H9 (cell line): ENCODE measurements at regions not wholly inside any gene's neighbourhood (a gene's known extent, or its start where the extent isn't known, plus 50 kb on each side); places are given as distances from the start of the nearest gene placed in this dataset.

ENCODE experiments used
- DNase-seq: peaks from one replicate; pipeline ENCODE4 v3.0.0-alpha.2; 2017
- H2AFZ ChIP-seq: one replicate; pipeline ENCODE4 v1.6.1; 2013; ENCODE audit warnings: mild to moderate bottlenecking, low read length, control low read depth, moderate library complexity
- H2AK5ac ChIP-seq: 2 replicates; pipeline ENCODE4 v1.6.1; 2013; ENCODE audit warnings: low read length, control low read depth, mixed read lengths; ENCODE audit not compliant: insufficient read length
- H2BK120ac ChIP-seq: one replicate; pipeline ENCODE4 v1.6.1; 2013; ENCODE audit warnings: low read depth, mild to moderate bottlenecking, low read length, control low read depth, inconsistent platforms; ENCODE audit not compliant: poor library complexity, severe bottlenecking
- H2BK12ac ChIP-seq: 2 replicates; pipeline ENCODE4 v1.6.1; 2013; ENCODE audit warnings: low read length, control low read depth, mixed read lengths, low read depth; ENCODE audit not compliant: insufficient read length
- H2BK15ac ChIP-seq: 2 replicates; pipeline ENCODE4 v1.6.1; 2013; ENCODE audit warnings: low read depth, low read length, control low read depth
- H2BK20ac ChIP-seq: one replicate; pipeline ENCODE4 v1.6.1; 2013; ENCODE audit warnings: low read depth, mild to moderate bottlenecking, low read length, control low read depth, inconsistent platforms; ENCODE audit not compliant: poor library complexity, severe bottlenecking
- H2BK5ac ChIP-seq: 2 replicates; pipeline ENCODE4 v1.6.1; 2013; ENCODE audit warnings: low read length, control low read depth, mixed read lengths; ENCODE audit not compliant: insufficient read length
- H3K14ac ChIP-seq: 2 replicates; pipeline ENCODE4 v1.6.1; 2013; ENCODE audit warnings: low read length, control low read depth; ENCODE audit not compliant: insufficient read depth
- H3K18ac ChIP-seq: 2 replicates; pipeline ENCODE4 v1.6.1; 2013; ENCODE audit warnings: low read depth, mild to moderate bottlenecking, mixed read lengths, low read length, control low read depth; ENCODE audit not compliant: insufficient read length
- H3K23ac ChIP-seq: 2 replicates; pipeline ENCODE4 v1.6.1; 2013; ENCODE audit warnings: low read length, control low read depth, mixed read lengths, low read depth; ENCODE audit not compliant: insufficient read length
- H3K23me2 ChIP-seq: 2 replicates; pipeline ENCODE4 v1.6.1; 2013; ENCODE audit warnings: low read depth, mild to moderate bottlenecking, mixed read lengths, low read length, control low read depth; ENCODE audit not compliant: insufficient read length, poor library complexity, severe bottlenecking
- H3K27ac ChIP-seq: 2 replicates; pipeline ENCODE4 v1.5.1; 2013; ENCODE audit warnings: low read length, control low read depth, mixed read lengths, low read depth; ENCODE audit not compliant: insufficient read length
- H3K27me3 ChIP-seq: 2 replicates; pipeline ENCODE4 v1.6.1; 2013; ENCODE audit warnings: low read length, control low read depth, inconsistent platforms; ENCODE audit not compliant: insufficient read depth
- H3K4ac ChIP-seq: 2 replicates; pipeline ENCODE4 v1.6.1; 2013; ENCODE audit warnings: low read depth, mild to moderate bottlenecking, control low read depth, inconsistent platforms, low read length, moderate library complexity
- H3K4me1 ChIP-seq: 2 replicates; pipeline ENCODE4 v1.6.1; 2013; ENCODE audit warnings: low read length, control low read depth, inconsistent platforms; ENCODE audit not compliant: insufficient read depth
- H3K4me2 ChIP-seq: 2 replicates; pipeline ENCODE4 v1.6.1; 2013; ENCODE audit warnings: low read length, control low read depth, mixed read lengths; ENCODE audit not compliant: insufficient read length, insufficient read depth
- H3K56ac ChIP-seq: 2 replicates; pipeline ENCODE4 v1.6.1; 2013; ENCODE audit warnings: low read depth, mild to moderate bottlenecking, mixed read lengths, low read length, control low read depth; ENCODE audit not compliant: insufficient read length
- H3K79me1 ChIP-seq: 2 replicates; pipeline ENCODE4 v1.6.1; 2013; ENCODE audit warnings: low read depth, mild to moderate bottlenecking, moderate library complexity, low read length, control low read depth, inconsistent platforms; ENCODE audit not compliant: insufficient read depth, poor library complexity, severe bottlenecking
- H3K79me2 ChIP-seq: 2 replicates; pipeline ENCODE4 v1.6.1; 2013; ENCODE audit warnings: low read length, control low read depth, inconsistent platforms; ENCODE audit not compliant: insufficient read depth
- H3K9ac ChIP-seq: 2 replicates; pipeline ENCODE4 v1.6.1; 2013; ENCODE audit warnings: low read length, control low read depth, mixed read lengths; ENCODE audit not compliant: insufficient read length; ENCODE audit errors: extremely low read depth
- H3K9me3 ChIP-seq: one replicate; pipeline ENCODE4 v1.6.1; 2013; ENCODE audit warnings: low read depth, low read length, inconsistent platforms; ENCODE audit not compliant: control insufficient read depth
- H3T11ph ChIP-seq: one replicate; pipeline ENCODE4 v1.6.1; 2013; ENCODE audit warnings: mild to moderate bottlenecking, low read length, control low read depth, inconsistent platforms
- H4K20me1 ChIP-seq: one replicate; pipeline ENCODE4 v1.6.1; 2013; ENCODE audit not compliant: control insufficient read depth, insufficient read length, insufficient read depth
- H4K5ac ChIP-seq: 2 replicates; pipeline ENCODE4 v1.6.1; 2013; ENCODE audit warnings: low read depth, mild to moderate bottlenecking, mixed read lengths, low read length, control low read depth; ENCODE audit not compliant: insufficient read length
- H4K8ac ChIP-seq: replicated peaks from 2 replicates; pipeline ENCODE4 v1.6.1; 2013; ENCODE audit warnings: low read length, control low read depth, mixed read lengths, low read depth; ENCODE audit not compliant: insufficient read length
- H4K91ac ChIP-seq: 2 replicates; pipeline ENCODE4 v1.6.1; 2013; ENCODE audit warnings: low read depth, mild to moderate bottlenecking, moderate library complexity, mixed read lengths, low read length, control low read depth; ENCODE audit not compliant: insufficient read length
- H3K27ac Mint-ChIP-seq, 3 experiments: 2 replicates in 2 of 3; 3 replicates in 1 of 3; pipeline ENCODE4 v1.8.0; 2020 to 2021; ENCODE audit warnings: mixed read lengths in 3 of 3, mild to moderate bottlenecking in 1 of 3, moderate library complexity in 1 of 3
- H3K27me3 Mint-ChIP-seq: 2 replicates; pipeline ENCODE4 v1.8.0; 2021; ENCODE audit warnings: low read depth, mild to moderate bottlenecking, moderate library complexity, mixed read lengths
- H3K36me3 Mint-ChIP-seq, 3 experiments: 2 replicates in 2 of 3; 3 replicates in 1 of 3; pipeline ENCODE4 v1.8.0; 2020 to 2021; ENCODE audit warnings: low read depth in 3 of 3, mixed read lengths in 3 of 3; ENCODE audit not compliant: insufficient read depth in 1 of 3
- H3K4me1 Mint-ChIP-seq, 2 experiments: 2 replicates each; pipeline ENCODE4 v1.8.0; 2020; ENCODE audit warnings: mixed read lengths in 2 of 2
- H3K4me3 Mint-ChIP-seq, 2 experiments: 2 replicates in 1 of 2; 3 replicates in 1 of 2; pipeline ENCODE4 v1.8.0; 2020 to 2021; ENCODE audit warnings: mild to moderate bottlenecking in 2 of 2, mixed read lengths in 2 of 2, moderate library complexity in 1 of 2
- H3K9me3 Mint-ChIP-seq, 2 experiments: 2 replicates in 1 of 2; 3 replicates in 1 of 2; pipeline ENCODE4 v1.8.0; 2020; ENCODE audit warnings: mild to moderate bottlenecking in 2 of 2, mixed read lengths in 2 of 2, moderate library complexity in 1 of 2
- CTCF ChIP-seq: fragments of 200-600 bp; sonication (generic); conservative IDR thresholded peaks from 3 replicates; pipeline ENCODE4 v1.8.0; 2021; ENCODE audit warnings: antibody characterized with exemption, mild to moderate bottlenecking
- WGBS: extraction: QIAGEN DNeasy Blood & Tissue Kit; methylation state at CpG from one replicate; pipeline ENCODE4 v1.1.7; 2013; ENCODE audit warnings: missing lambda C conversion rate, low lambda C conversion rate, mixed read lengths; ENCODE audit not compliant: insufficient read length; ENCODE audit errors: extremely low coverage; 5-methylcytosine and 5-hydroxymethylcytosine counted together

DNA sequence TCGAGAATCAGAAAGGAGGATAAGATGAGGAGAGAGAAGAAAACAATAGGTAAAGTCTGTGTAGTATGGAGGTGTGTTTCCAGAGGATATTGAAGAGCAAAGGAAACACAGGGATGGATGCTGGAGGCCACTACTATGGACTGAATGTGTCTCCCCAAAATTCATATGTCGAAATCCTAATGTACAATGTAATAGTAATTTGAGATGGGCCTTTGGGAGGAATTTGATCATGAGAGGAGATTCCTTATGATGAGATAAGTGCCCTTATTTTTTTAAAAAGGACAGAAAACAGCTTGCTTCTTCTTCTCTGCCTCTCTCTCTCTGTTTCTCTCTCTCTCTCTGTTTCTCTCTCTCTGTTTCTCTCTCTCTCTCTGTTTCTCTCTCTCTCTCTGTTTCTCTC, 602.2 kb upstream of the ADAMTS5 start:
- Histone ChIP-seq H3T11ph (no peak overlapping the region), H2AFZ (no peak overlapping the region), H3K14ac (no peak overlapping the region), H4K8ac (no peak overlapping the region), H3K56ac (no peak overlapping the region), H2BK12ac (no peak overlapping the region), H2BK20ac (no peak overlapping the region), H3K27me3 (no peaks in the 10 kb centered on the region), H3K79me2 (no peaks in the 10 kb centered on the region), H3K18ac (no peak overlapping the region), H3K23me2 (no peaks in the 10 kb centered on the region), H2AK5ac (no peak overlapping the region), H4K91ac (no peak overlapping the region), H2BK15ac (no peak overlapping the region), H3K9me3 (no peaks in the 10 kb centered on the region), H3K4me2 (no peak overlapping the region), H3K79me1 (no peaks in the 10 kb centered on the region), H2BK5ac (no peak overlapping the region), H3K9ac (no peak overlapping the region), H3K23ac (no peak overlapping the region), H2BK120ac (no peak overlapping the region), H3K4me1 (no peaks in the 10 kb centered on the region), H4K5ac (no peak overlapping the region), H3K4ac (no peak overlapping the region), H3K27ac (no peak overlapping the region), H4K20me1 (no peaks in the 10 kb centered on the region)
- Mint-ChIP-seq H3K4me1 (no peaks in the 10 kb centered on the region), H3K27ac (peak overlapping the region in 1 of 3 experiments; percentile 30; a peak in 1 of 7 replicates), H3K9me3 (no peaks in the 10 kb centered on the region), H3K27me3 (no peaks in the 10 kb centered on the region), H3K4me3 (no peak overlapping the region), H3K36me3 (no peaks in the 10 kb centered on the region)
- no peak for TF ChIP-seq CTCF
- no CpG with 5 or more reads among the region's 2 CpGs for WGBS
- no peak for DNase-seq
